GM18498 (cell line): ENCODE measurements at regions not wholly inside any gene's neighbourhood (a gene's known extent, or its start where the extent isn't known, plus 50 kb on each side); places are given as distances from the start of the nearest gene placed in this dataset.
"Not testable (repeated sequence)": the region's sequence is repeated elsewhere in the genome, so short reads cannot be mapped to it uniquely, and the experiment has no call there.

Experiments used
- ATAC-seq: cut with Tn5 transposase; IDR thresholded peaks from one replicate; pipeline ENCODE4 v1.9.1; 2021; ENCODE audit warnings: mild to moderate bottlenecking, moderate library complexity; ENCODE audit not compliant: unreplicated experiment

- ATAC-seq, result no peak
Observed at GRCh38 chr13:39931505-39931904, 276.0 kb downstream of the COG6 start.

- ATAC-seq, result not testable (repeated sequence)
Observed at GRCh38 chr13:39932514-39932913, 277.1 kb downstream of the COG6 start.

DNA sequence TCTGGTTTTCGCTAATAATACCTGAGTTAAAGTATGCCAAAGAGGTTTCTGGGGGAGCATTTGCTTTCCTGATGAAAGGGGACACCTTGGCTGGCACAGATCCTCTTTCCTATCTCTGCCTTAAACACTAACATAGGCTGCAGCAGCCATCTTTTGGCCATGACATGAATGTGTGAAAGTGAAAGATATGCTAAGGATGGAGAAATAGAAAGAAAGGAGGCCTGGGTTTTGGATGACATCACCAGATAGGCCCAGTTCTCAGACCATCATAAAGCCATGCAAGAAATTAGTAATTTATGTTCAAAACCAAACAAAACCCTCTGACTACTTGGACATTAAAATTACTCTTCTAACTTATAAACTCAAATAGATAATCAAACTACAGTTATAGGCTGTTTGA is 279.7 kb downstream of the COG6 start:
- ATAC-seq, result peak; percentile 53

- no peak for ATAC-seq
Observed at GRCh38 chr13:39938596-39938995, 283.1 kb downstream of the COG6 start.

- no peak for ATAC-seq
Observed at GRCh38 chr13:39941236-39941635, 285.8 kb downstream of the COG6 start.

GRCh38 chr13:39941911-39942551 is 286.6 kb downstream of the COG6 start:
- ATAC-seq, result no peak

GRCh38 chr13:39942552-39943273 is 287.3 kb downstream of the COG6 start:
- ATAC-seq, result peak; percentile 98

GRCh38 chr13:39943711-39944110 is 288.2 kb downstream of the COG6 start:
- no peak for ATAC-seq

GRCh38 chr13:39945226-39945625 is 289.8 kb downstream of the COG6 start:
- no peak for ATAC-seq

DNA sequence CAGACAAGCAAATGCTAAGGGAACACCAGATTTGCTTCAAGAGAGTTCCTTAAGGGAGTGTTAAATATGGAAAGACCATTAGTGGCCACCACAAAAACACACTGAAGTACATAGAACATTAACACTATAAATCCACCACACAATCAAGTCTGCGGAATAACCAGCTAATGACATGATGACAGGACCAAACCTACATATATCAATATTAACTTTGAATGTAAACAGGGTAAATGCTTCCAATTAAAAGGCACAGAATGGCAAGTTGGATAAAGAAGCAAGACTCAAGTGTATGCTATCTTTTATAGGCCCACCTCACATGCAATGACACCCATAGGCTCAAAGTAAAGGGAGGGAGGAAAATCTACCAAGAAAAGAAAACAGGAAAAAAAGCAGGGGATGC is 291.3 kb downstream of the COG6 start:
- ATAC-seq, result no peak

GRCh38 chr13:39951301-39951700 is 295.8 kb downstream of the COG6 start:
- ATAC-seq, result no peak

DNA sequence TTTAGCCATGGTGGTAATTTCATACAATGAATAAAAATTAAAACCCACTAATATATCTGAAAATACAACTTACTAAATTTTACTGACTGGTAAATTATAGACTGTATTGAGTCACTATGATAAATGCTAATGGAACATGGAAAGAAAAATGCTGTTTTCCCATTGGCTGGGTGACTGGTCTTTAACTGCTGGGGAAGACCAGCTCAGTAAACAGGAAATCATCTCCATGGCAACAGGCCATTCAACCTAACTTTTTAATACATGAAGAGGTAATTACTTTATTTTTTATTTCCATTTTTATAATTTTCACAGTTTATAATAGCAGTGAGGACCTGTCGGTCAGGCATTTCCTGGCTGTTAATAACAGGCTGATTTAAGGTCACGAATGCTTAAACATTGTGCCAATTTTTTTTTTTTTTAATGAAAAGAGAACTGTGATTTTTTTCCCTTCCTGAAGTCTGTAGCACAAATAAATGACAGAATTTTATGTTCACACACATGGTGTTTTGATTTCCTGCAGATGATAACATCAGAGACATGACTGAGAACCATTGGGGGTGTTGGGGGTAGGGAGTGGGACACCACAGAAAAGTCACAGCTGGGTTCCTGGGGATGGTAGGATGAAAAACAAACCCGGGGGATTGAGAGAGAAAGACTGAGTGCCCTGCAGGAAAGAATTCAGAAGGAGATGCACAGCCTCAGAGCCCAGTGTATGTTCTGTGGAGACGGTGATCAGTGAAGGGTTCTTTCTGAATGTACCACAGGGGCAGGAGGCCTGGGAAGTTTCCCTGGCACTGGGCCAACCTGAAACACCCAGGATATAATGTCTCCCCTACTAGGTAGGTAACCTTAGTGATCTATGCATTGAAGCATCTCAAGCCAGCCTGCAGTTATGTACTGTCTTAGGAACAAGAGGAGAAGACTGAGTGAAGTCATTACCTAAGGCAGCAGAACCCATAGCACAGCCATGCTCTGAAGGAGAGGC is 297.1 kb downstream of the COG6 start:
- no peak for ATAC-seq

DNA sequence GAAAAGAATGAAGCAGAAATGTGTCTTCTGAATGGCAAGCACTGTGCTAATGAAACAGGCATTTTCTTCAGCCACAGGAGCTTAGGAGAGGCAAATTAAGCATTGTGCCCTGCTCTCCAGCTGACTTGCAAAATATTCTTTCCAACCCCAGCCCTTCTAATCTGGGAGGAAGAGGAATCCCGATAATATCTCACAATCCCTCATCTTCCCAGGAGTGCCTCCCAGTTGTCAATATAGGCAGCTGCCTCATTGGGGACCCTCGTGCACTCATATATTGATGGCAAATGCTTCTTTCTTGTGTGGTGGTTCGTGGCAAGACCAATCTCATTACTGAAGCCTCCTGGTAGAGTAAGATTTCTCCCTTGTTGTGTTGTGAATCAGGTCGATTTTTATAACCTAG is 299.0 kb downstream of the COG6 start:
- no peak for ATAC-seq

DNA sequence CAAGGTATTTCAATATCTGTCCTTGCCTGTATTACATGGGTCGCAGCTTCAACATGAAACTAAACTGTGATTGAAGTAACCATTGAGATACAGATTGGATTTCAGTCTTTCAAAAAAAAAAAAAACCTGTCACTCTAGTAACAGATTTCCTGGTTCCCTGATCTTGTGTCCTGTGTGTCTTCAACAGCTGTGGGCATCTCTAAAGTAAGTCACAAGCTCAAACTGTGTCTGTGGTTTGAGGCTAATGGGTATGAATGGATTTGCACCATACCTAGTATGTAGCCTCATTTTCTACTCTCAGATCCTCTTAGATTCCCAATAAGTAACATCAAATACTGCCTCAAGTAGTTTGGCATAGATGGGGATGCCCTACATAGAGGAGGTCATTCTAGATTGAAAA is 300.1 kb downstream of the COG6 start:
- ATAC-seq, result peak; percentile 43

DNA sequence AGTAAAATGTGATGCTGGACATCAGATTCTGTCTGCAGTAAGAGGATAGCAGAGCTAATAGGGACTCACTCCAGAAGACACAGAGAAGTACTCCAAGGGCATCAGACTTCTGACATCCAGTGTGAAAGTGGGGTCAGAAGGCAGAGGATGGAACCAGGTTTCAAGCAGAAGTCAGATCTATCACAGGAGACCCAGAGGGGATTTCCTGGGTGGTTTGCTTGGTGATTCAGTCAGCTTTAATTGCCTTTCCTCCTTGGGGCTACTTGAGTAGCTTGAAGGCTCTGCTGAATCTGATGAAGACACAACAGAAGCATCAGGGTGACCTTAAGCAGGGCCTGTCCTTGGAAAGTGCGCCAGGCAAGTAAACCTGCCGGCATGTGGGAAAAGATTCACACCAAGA is 300.6 kb downstream of the COG6 start:
- peak; percentile 75 for ATAC-seq

- no peak for ATAC-seq
Observed at GRCh38 chr13:39957868-39958677, 302.6 kb downstream of the COG6 start.

- ATAC-seq, result no peak
Observed at GRCh38 chr13:39959497-39960144, 304.2 kb downstream of the COG6 start.

DNA sequence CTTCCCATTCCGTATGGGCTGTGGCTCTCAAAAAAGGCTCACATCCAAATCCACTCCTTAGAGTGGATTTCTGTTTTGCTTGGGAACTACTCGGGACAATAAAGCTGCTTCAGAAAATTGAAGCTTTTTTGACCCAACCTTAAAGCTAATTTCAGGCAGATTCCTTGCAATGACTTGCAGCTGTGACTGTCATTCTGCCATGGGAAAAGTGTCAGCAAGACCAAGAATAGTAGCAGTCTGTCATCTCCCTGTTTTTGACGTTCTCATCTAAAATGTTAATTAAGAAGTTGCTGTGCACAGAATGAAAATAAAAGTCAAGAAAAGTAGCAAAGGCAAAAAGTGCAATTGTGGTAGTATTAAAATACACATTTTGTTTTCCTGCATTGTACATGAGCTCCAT is 304.7 kb downstream of the COG6 start:
- ATAC-seq, result no peak

- ATAC-seq, result no peak
Observed at GRCh38 chr13:39961036-39961435, 305.6 kb downstream of the COG6 start.

- no peak for ATAC-seq
Observed at GRCh38 chr13:39963612-39964011, 308.1 kb downstream of the COG6 start.
